HG03469 (cell line): ENCODE measurements at regions not wholly inside any gene's neighbourhood (a gene's known extent, or its start where the extent isn't known, plus 50 kb on each side); places are given as distances from the start of the nearest gene placed in this dataset.
"Not testable (repeated sequence)": the region's sequence is repeated elsewhere in the genome, so short reads cannot be mapped to it uniquely, and the experiment has no call there.

ENCODE experiments used
- ATAC-seq: cut with Tn5 transposase; IDR thresholded peaks from one replicate; pipeline ENCODE4 v1.9.1; 2021; ENCODE audit warnings: mild to moderate bottlenecking, moderate library complexity, moderate number of reproducible peaks; ENCODE audit not compliant: unreplicated experiment

- ATAC-seq = no peak
Measured at GRCh38 chr1:96865731-96866685, 144.4 kb downstream of the PTBP2 start.

DNA sequence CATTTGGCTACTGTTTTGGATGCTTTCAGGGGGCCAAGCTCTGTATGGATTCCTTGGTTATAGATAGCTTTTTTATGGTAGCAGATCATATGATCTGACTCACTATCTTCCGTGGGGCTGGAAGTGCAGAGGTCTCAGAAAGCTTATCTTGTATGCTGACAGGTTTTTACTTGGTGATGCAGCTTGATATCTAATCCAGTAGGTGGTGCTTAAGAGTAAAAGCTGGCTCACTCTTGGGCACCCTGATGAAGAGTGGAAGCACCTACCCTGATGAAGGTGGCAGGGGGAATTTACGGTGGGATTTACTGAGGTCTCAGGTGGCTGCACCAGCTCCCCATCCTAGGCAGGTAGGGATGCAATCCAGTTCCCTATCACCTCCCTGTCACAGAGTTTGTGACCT lies 151.2 kb downstream of the PTBP2 start:
- no peak for ATAC-seq

GRCh38 chr1:96878640-96879039 lies 157.1 kb downstream of the PTBP2 start:
- ATAC-seq = no peak

DNA sequence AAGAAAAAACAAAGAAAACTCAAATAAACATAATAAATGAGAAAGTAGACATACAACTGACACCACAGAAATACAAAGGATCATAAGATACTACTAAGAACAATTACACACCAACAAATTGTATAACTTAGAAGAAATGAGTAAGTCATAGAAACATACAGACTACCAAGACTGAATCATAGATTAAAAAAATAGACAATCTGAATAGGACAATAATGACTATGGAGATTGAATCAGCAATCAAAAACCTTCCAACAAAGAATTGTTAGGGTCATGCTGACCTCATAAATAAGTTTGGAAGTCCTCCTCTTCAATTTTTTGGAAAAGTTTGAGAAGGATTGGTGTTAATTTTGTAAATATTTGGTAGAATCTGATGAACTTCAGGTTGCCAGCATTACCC lies 159.0 kb downstream of the PTBP2 start:
- ATAC-seq = no peak

DNA sequence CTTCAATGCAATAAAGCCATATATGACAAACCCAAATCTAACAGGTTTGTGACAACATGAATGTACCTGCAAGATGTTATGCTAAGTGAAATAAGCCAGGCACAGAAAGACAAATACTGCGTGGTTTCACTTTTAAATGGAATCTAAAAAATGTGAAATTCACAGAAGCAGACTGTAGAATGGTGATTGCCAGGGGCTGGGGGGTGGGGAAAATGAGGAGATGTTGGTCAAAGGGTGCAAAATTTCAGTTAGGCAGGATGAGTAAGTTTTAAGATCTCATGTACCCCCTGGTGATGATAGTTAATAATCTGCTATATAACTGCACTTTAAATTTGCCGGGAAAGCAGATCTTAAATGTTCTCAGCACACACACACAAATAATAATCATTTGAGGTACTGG lies 160.5 kb downstream of the PTBP2 start:
- no peak for ATAC-seq

- ATAC-seq = no peak
Measured at GRCh38 chr1:96886474-96886873, 164.9 kb downstream of the PTBP2 start.

DNA sequence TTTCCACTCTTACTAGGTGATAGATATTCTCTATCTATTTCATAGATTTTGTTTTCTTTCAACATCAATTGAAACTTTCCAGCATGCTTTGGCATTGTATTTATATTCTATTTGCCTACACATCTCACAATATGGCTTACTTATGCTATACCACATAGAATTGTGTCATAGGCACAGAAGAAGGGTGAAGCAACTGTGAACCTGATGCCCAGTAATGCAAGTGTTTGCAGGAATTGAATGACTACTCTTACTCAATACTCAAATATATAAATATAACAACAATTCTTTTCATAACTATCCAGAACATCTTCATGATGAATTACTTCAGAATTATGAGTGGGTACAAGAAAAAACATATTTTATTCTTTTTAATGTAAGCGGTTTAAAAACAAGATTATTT lies 165.9 kb downstream of the PTBP2 start:
- ATAC-seq = no peak

DNA sequence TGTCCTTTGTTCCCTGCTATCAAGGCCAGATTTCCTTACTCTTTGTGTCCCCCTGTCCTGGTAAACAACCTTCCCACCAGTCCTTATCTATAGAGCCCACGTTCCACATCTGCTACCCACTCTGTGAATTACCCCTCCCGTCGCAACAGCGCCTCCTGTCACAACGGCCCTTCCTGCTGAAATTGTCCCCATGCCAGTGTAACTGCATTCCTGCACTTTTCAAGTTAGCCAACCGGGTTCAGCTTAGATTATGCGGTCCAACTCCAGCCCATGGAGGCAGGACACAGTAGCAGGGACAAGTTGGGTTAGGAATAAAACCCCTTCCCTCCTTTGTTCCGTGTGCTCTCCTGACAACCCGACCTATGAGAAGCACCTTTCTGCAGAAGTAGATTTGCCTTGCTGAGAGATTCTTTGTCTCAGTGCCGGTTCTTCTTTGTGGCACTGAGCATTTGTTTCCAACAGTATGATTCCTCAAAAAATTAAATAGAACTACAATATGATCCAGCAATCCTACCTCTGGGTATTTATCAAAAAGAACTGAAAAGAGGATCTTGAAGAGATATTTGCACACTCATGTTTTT lies 180.3 kb downstream of the PTBP2 start:
- no peak for ATAC-seq

GRCh38 chr1:96912248-96912647 lies 190.7 kb downstream of the PTBP2 start:
- no peak for ATAC-seq

DNA sequence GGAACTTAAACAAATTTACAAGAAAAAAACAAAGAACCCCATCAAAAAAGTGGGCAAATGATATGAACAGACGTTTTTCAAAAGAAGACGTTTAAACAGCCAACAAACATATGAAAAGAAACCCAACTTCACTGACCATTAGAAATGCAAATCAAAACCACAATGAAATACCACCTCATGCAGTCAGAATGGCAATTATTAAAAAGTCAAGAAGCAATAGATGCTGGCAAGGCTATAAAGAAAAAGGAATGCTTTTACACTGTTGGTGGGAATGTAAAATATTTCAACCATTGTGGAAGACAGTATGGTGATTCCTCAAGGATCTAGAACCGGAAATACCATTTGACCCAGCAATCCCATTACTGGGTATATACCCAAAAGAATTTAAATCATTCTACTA lies 194.1 kb downstream of the PTBP2 start:
- ATAC-seq = not testable (repeated sequence)

DNA sequence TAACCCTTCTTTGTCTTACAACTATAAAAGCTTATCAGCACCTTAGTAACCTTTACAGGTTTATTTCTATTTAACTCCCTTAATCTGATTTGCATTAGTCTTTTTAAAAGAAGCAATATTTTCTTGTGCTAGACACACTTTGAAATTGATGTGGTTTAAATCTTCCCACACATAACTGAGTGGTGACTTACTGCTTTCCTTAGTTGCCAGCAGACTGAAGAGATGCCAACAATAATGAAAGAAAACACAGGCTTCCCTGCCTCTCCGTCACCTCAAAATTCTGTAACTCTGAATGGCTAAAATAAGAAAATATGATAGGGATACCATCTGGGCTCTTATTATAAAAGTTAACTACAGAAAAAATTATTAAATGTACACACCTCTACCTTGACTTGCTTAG lies 196.8 kb downstream of the PTBP2 start:
- no peak for ATAC-seq

DNA sequence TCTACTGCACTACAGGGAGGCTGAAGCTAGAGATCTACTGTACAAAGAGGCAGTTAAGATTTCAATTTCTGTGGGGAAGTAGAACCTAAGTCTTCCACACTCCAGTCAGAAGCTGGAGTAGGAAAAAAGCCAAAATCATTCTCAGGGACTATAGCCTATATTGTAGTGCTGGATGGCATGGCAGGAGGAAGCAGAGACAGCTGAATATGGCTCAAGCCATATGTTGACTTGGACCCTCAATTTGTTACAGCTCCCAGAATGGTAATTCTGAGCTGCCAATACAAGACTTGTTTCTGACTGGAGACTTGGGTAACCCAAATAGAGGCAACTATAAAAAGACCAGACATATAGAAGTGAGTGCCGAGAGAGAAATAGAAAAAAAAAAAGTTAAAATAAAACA lies 200.6 kb downstream of the PTBP2 start:
- ATAC-seq = no peak

GRCh38 chr1:96923753-96924152 lies 202.2 kb downstream of the PTBP2 start:
- ATAC-seq = no peak

GRCh38 chr1:96926176-96926575 lies 204.6 kb downstream of the PTBP2 start:
- no peak for ATAC-seq

DNA sequence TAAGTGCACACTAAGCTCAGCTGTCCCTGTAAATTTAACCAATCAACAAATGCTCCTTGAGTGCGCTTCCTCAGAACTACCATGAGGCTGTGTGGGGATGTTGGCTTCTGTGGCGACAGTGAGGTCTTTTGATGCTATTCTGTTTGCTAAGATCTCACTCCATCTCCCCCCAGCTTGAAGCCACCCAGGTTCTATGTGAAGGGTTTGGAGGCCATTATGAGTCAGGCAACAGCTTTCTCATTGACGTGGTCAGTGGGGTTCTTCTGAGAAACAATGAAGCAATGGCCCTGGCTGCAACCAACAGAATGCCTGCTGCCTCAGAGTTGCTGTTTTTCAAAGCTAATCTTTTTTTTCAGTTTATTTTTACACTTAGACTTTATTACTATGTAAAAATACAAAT lies 205.5 kb downstream of the PTBP2 start:
- ATAC-seq = no peak

- ATAC-seq = no peak
Measured at GRCh38 chr1:96931136-96931535, 209.6 kb downstream of the PTBP2 start.

DNA sequence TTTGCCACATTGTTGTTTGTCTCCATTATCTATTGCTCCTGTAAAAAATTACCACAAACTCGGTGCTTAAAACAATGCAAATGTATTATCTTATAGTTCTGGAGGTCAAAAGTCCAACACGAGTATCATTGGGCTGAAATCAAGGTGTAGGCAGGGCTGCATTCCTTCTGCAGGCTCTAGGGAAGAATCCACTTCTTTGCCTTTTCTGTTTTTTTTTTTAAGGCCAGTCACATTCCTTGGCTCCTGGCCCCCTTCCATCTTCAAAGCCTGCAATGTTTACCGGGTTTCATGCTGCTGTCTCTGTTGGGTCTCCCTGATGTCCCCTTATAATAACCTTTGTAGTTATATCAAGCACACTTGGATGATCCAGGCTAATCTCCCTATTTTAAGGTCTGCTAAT lies 212.7 kb downstream of the PTBP2 start:
- ATAC-seq = no peak

GRCh38 chr1:96944432-96945092 lies 223.0 kb downstream of the PTBP2 start:
- no peak for ATAC-seq

- ATAC-seq = no peak
Measured at GRCh38 chr1:96945509-96946084, 224.0 kb downstream of the PTBP2 start.

GRCh38 chr1:96955307-96956012 lies 233.9 kb downstream of the PTBP2 start:
- no peak for ATAC-seq

- ATAC-seq = no peak
Measured at GRCh38 chr1:96962216-96962615, 240.6 kb downstream of the PTBP2 start.
